ENCODE measurements at regions not wholly inside any gene's neighbourhood (a gene's known extent, or its start where the extent isn't known, plus 50 kb on each side); places are given as distances from the start of the nearest gene placed in this dataset.

DNA sequence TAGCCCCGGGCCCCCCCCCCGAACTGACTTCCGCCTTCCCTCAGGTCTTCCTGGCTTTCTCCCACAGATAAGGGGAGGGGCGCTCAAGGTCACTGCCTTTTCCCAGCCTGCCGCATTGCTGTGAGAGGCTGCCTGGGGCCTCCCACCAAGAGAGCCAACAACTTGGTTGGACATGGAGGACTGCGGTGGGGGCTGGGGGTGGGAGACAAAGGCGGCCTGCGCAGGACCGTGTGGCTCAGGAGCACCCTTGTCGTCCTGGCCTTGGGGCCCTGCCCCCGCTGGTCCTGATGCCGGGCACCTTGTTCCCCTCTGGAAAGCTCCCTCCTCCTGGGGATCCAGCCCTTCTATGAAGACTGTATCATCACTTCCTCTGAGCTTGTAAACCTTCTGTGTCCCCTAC lies 105.6 kb upstream of the FOXF1 start:
- TF ChIP-seq, protein P1, sequence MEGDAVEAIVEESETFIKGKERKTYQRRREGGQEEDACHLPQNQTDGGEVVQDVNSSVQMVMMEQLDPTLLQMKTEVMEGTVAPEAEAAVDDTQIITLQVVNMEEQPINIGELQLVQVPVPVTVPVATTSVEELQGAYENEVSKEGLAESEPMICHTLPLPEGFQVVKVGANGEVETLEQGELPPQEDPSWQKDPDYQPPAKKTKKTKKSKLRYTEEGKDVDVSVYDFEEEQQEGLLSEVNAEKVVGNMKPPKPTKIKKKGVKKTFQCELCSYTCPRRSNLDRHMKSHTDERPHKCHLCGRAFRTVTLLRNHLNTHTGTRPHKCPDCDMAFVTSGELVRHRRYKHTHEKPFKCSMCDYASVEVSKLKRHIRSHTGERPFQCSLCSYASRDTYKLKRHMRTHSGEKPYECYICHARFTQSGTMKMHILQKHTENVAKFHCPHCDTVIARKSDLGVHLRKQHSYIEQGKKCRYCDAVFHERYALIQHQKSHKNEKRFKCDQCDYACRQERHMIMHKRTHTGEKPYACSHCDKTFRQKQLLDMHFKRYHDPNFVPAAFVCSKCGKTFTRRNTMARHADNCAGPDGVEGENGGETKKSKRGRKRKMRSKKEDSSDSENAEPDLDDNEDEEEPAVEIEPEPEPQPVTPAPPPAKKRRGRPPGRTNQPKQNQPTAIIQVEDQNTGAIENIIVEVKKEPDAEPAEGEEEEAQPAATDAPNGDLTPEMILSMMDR (IDR thresholded peaks at IDR 0.05): no peak
- no peak for TF ChIP-seq POLR2A (IDR thresholded peaks at IDR 0.05)
- no peak for TF ChIP-seq POLR2AphosphoS5 (IDR thresholded peaks at IDR 0.05)
